GM19328 (cell line): ENCODE measurements at regions not wholly inside any gene's neighbourhood (a gene's known extent, or its start where the extent isn't known, plus 50 kb on each side); places are given as distances from the start of the nearest gene placed in this dataset.
"Not testable (repeated sequence)": the region's sequence is repeated elsewhere in the genome, so short reads cannot be mapped to it uniquely, and the experiment has no call there.

Experiments
- ATAC-seq: cut with Tn5 transposase; IDR thresholded peaks from one replicate; pipeline ENCODE4 v1.9.1; 2021; ENCODE audit warnings: mild to moderate bottlenecking, moderate library complexity; ENCODE audit not compliant: unreplicated experiment

DNA sequence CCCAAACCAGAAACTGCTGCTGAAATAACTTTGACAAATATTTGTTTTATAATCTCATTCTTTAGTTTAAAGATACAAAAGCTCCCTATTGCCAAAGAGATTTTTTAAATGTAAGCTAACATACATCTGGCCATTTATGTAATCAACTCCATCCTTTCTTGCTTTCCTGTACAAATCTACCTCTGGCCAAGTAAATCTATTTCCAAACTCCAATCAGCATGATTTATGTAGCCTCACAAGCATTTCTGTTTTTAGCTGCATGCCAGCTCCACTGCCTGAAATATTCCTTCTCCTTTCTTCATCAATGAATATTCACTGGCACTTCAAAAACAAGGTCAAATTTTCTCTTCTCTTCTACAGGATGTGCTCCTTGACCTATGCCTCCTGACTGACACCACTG, 80.0 kb downstream of the SHOX2 start:
- no peak for ATAC-seq

DNA sequence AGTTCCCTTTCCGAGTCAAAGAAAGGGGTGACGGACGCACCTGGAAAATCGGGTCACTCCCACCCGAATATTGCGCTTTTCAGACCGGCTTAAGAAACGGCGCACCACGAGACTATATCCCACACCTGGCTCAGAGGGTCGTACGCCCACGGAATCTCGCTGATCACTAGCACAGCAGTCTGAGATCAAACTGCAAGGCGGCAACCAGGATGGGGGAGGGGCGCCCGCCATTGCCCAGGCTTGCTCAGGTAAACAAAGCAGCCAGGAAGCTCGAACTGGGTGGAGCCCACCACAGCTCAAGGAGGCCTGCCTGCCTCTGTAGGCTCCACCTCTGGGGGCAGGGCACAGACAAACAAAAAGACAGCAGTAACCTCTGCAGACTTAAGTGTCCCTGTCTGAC, 86.3 kb downstream of the SHOX2 start:
- ATAC-seq: not testable (repeated sequence)

- ATAC-seq: no peak
These were observed 87.8 kb downstream of the SHOX2 start for GRCh38 chr3:158018462-158018861.

DNA sequence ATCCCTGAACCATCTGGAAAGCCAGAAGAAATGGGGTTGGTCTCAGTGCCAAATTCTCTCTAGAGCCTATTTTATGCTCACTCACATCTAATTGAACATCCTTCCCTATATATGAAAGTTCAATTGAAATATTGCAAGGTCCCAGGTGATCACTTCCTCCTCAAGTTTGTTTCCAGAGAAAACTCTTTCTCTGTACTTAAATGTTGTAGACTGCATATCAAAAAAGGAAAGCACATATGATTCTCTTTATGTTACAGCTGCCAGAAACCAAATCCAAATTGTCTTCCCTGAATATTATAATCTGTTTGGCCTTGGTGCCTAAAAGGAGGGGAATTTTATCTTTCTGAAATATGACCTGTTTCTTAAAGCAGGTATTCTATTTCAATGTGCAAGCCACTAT, 93.3 kb downstream of the SHOX2 start:
- no peak for ATAC-seq

- ATAC-seq: no peak
These were observed 100.7 kb downstream of the SHOX2 start for GRCh38 chr3:158005391-158006100.

DNA sequence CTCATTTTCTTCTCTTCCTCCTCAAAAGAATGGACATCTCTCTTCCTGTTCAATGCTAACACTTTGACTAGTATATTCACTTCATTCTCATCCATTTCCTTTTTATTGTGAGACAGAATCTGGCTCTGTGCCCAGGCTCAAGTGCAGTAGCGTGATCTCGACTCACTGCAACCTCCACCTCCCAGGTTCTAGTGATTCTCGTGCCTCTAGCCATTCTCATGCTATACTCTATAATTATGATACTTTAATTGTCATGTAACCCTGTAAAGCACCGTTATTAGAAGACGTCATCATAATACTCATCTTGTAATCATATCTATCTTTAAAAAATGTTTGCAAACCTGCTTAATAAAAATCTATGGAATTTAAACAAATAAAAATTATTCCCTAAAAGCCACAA, 107.0 kb downstream of the SHOX2 start:
- ATAC-seq: no peak

GRCh38 chr3:157982359-157982758, 123.9 kb downstream of the SHOX2 start:
- no peak for ATAC-seq

DNA sequence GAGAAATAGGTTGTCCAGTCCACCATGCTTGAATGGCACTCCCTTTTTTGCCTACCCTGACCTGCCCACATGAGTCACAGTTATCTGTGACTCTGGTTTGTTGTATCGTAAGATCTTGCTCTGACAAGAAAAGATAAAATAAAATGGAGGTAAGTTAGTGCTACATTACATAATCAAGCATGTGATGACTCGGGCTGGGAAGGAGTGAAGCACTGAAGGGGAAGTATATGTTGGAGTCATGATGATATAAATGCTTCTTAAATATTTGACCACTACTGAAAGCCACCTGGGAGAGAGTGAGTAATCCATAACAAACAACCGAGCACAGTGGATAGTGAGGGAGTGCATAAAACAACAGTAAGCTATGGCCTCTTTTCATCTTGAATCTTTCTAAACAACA, 124.4 kb downstream of the SHOX2 start:
- no peak for ATAC-seq

GRCh38 chr3:157979022-157979421, 127.2 kb downstream of the SHOX2 start:
- no peak for ATAC-seq

DNA sequence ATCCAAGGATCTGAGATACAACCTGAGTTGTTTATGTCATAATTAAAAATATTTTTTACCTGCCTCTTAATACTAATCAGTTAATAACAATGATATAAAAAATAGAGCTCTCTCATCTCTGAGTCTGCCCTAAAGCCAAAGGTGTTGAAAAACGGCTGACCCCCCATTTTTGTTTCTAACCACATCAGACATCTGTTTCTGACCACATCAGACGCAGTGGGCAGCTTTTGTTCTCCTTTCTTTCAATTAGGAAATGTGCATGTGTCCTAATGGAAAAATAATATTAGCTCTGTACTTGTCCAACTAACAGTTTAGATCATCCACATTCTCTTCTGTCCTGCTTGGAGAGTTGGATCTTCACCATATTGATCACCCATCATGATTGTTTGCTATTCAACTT, 144.6 kb downstream of the SHOX2 start:
- no peak for ATAC-seq

DNA sequence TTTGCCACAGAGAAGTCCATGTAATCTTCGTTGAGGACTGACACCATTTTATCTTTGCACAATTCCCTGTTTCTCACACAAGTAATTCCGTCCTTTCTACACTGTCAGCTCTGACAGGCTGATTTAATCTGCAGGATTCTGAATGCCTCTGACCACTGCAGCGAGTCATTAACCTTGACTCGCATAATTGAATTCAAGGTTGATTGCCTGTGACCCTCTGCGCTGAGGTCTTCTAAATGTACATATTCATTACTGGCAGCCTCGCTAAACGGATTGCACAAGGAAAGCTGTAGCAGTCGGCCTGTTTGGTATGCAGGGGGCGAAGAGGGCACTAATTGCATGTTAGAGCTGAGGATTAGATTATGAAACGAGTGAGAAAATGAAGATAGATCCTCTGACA, 147.8 kb downstream of the SHOX2 start:
- no peak for ATAC-seq

- no peak for ATAC-seq
These were observed 149.4 kb downstream of the SHOX2 start for GRCh38 chr3:157956850-157957249.

GRCh38 chr3:157956176-157956575, 150.0 kb downstream of the SHOX2 start:
- no peak for ATAC-seq

GRCh38 chr3:157953565-157953964, 152.7 kb downstream of the SHOX2 start:
- no peak for ATAC-seq

DNA sequence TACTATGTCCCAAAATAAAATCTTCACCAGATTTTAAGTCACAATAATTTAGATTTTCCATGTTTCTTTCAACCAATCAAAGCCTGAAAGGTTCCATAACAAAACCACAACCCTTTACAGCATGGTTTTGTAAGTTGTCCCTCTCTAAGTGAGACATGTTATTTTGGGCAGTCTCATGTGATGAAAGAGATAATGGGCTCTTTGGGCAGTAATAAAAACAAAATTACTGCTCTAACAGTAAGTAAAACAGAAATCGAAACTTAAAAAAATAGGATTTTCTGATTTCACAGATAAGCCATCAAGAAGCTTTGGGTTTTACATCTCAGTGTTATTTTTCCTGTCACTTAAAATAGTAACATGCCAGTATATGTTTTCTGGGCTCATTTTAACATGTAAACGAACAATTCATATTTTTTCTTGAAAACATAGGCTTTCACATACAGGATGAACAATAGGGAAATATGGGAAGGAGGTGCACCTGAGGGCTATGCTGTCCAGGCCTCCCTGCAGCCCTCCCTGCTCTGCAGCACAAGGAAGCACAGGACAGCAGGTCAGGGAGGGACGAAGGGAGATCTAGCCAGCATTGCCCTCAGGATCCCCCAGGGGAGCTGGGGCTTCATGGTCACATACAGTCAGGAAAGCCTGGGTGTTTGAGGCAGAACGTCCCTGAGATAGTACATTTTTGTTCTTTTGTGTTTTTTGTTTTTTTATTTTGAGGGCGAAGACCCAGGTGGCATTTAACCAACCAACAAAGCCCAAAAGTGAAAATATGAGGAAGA, 157.4 kb downstream of the SHOX2 start:
- no peak for ATAC-seq

- no peak for ATAC-seq
These were observed 167.1 kb downstream of the SHOX2 start for GRCh38 chr3:157939166-157939565.

- no peak for ATAC-seq
These were observed 168.0 kb downstream of the SHOX2 start for GRCh38 chr3:157938154-157938779.

GRCh38 chr3:157931517-157931916, 174.7 kb downstream of the SHOX2 start:
- ATAC-seq: no peak

- no peak for ATAC-seq
These were observed 176.0 kb downstream of the SHOX2 start for GRCh38 chr3:157930000-157930780.

- ATAC-seq: no peak
These were observed 179.4 kb downstream of the SHOX2 start for GRCh38 chr3:157926822-157927221.

- no peak for ATAC-seq
These were observed 183.6 kb downstream of the SHOX2 start for GRCh38 chr3:157922614-157923013.
